Activated CD8-positive, alpha-beta T cell treated with anti-CD3 and anti-CD28 coated beads for 36 hours (primary cell): ENCODE measurements at regions not wholly inside any gene's neighbourhood (a gene's known extent, or its start where the extent isn't known, plus 50 kb on each side); places are given as distances from the start of the nearest gene placed in this dataset.

Experiments
- ATAC-seq: fragments of 200-7000 bp; cut with Tn5 transposase; one replicate; pipeline ENCODE4 v1.10.0; 2021; ENCODE audit warnings: mild to moderate bottlenecking, moderate library complexity
- CTCF ChIA-PET: fragments of 350-600 bp; sonication (Branson Sonifier 250); formaldehyde crosslinking; loops from one replicate; lab custom pipeline; 2021; ENCODE audit warnings: antibody characterized with exemption; lab: Charles Lee
- POLR2A ChIA-PET: fragments of 350-600 bp; sonication (Branson Sonifier 250); formaldehyde crosslinking; loops from one replicate; lab custom pipeline; 2021; ENCODE audit warnings: antibody characterized with exemption; lab: Charles Lee
- DNase-seq: peaks from one replicate; pipeline ENCODE4 v3.0.0-alpha.2; 2020
- H3K27ac Mint-ChIP-seq: one replicate; pipeline ENCODE4 v1.8.0; 2021; ENCODE audit warnings: mild to moderate bottlenecking, mixed read lengths
- H3K27me3 Mint-ChIP-seq: one replicate; pipeline ENCODE4 v1.8.0; 2021; ENCODE audit warnings: mixed read lengths
- H3K36me3 Mint-ChIP-seq: one replicate; pipeline ENCODE4 v1.8.0; 2021; ENCODE audit warnings: low read depth, mixed read lengths
- H3K4me1 Mint-ChIP-seq: one replicate; pipeline ENCODE4 v1.8.0; 2021; ENCODE audit warnings: low read depth, mixed read lengths
- H3K4me3 Mint-ChIP-seq: one replicate; pipeline ENCODE4 v1.8.0; 2021; ENCODE audit warnings: mild to moderate bottlenecking, moderate library complexity, mixed read lengths
- H3K9me3 Mint-ChIP-seq: one replicate; pipeline ENCODE4 v1.8.0; 2021; ENCODE audit warnings: mixed read lengths
- CTCF ChIP-seq: fragments of 200-600 bp; IDR thresholded peaks from one replicate; pipeline ENCODE4 v1.8.0; 2022; ENCODE audit warnings: antibody characterized with exemption, mild to moderate bottlenecking
- intact Hi-C: fragments of 100-400 bp; cut with micrococcal nuclease; formaldehyde crosslinking; loops from one replicate; pipeline ENCODE4 v1.10.0; 2022

GRCh38 chr2:23021311-23022120, 363.5 kb upstream of the KLHL29 start:
- Mint-ChIP-seq H3K27me3 (no peaks in the 10 kb centered on the region), H3K9me3 (no peaks in the 10 kb centered on the region), H3K27ac (no peak overlapping the region), H3K4me1 (no peaks in the 10 kb centered on the region), H3K4me3 (no peak overlapping the region), H3K36me3 (no peaks in the 10 kb centered on the region)
- no peak for TF ChIP-seq CTCF
- no peak for ATAC-seq
- intact Hi-C loops, result no loop called here
- ChIA-PET CTCF (no interaction called here), POLR2A (no interaction called here)
- DNase-seq, result no peak

GRCh38 chr2:23023722-23024121, 361.3 kb upstream of the KLHL29 start:
- POLR2A ChIA-PET, result no interaction called here

GRCh38 chr2:23026671-23027070, 358.3 kb upstream of the KLHL29 start:
- DNase-seq (no peak), ATAC-seq (no peak)
- Mint-ChIP-seq H3K27ac (no peak overlapping the region), H3K36me3 (no peaks in the 10 kb centered on the region), H3K9me3 (no peaks in the 10 kb centered on the region), H3K27me3 (peaks cover 7% of the 10 kb centered on the region), H3K4me1 (no peaks in the 10 kb centered on the region), H3K4me3 (no peak overlapping the region)
- CTCF ChIA-PET, result no interaction called here
- no peak for TF ChIP-seq CTCF
- intact Hi-C loops, result no loop called here
- POLR2A ChIA-PET, result no interaction called here

More at GRCh38 chr2:23023722-23024121, 361.3 kb upstream of the KLHL29 start:
- H3K36me3 Mint-ChIP-seq, result no peaks in the 10 kb centered on the region
- DNase-seq, result no peak
- peaks cover 7% of the 10 kb centered on the region for H3K27me3 Mint-ChIP-seq
- H3K27ac Mint-ChIP-seq, result no peak overlapping the region
- TF ChIP-seq CTCF, result no peak
- H3K4me3 Mint-ChIP-seq, result no peak overlapping the region
- no peak for ATAC-seq
- no peaks in the 10 kb centered on the region for H3K9me3 Mint-ChIP-seq
- CTCF ChIA-PET, result no interaction called here
- no peaks in the 10 kb centered on the region for H3K4me1 Mint-ChIP-seq
- intact Hi-C loops, result no loop called here

GRCh38 chr2:23027396-23027795, 357.6 kb upstream of the KLHL29 start:
- Mint-ChIP-seq H3K27me3 (peaks cover 7% of the 10 kb centered on the region), H3K4me1 (no peaks in the 10 kb centered on the region), H3K36me3 (no peaks in the 10 kb centered on the region), H3K27ac (no peak overlapping the region), H3K9me3 (no peaks in the 10 kb centered on the region), H3K4me3 (no peak overlapping the region)
- ChIA-PET POLR2A (no interaction called here), CTCF (no interaction called here)
- DNase-seq, result no peak
- intact Hi-C loops, result no loop called here
- no peak for TF ChIP-seq CTCF
- ATAC-seq, result no peak

- no peak overlapping the region for H3K27ac Mint-ChIP-seq
- no peaks in the 10 kb centered on the region for H3K36me3 Mint-ChIP-seq
- intact Hi-C loops, result no loop called here
- no peaks in the 10 kb centered on the region for H3K4me1 Mint-ChIP-seq
- POLR2A ChIA-PET, result no interaction called here
- no peak for DNase-seq
- ATAC-seq, result no peak
- H3K27me3 Mint-ChIP-seq, result peaks cover 7% of the 10 kb centered on the region
- CTCF ChIA-PET, result no interaction called here
- H3K4me3 Mint-ChIP-seq, result no peak overlapping the region
- no peaks in the 10 kb centered on the region for H3K9me3 Mint-ChIP-seq
- TF ChIP-seq CTCF, result no peak
Observed at GRCh38 chr2:23028106-23028505, 356.9 kb upstream of the KLHL29 start.
